Stomach (tissue), 8 donors: ENCODE measurements at regions not wholly inside any gene's neighbourhood (a gene's known extent, or its start where the extent isn't known, plus 50 kb on each side); places are given as distances from the start of the nearest gene placed in this dataset.
"Not testable (repeated sequence)": the region's sequence is repeated elsewhere in the genome, so short reads cannot be mapped to it uniquely, and the experiment has no call there.

Experiments
- DNase-seq, 2 donors: peaks; one replicate each; pipeline versions ENCODE4 v3.0.0 to v3.0.0-alpha.2; 2013 to 2019
- H3K27ac ChIP-seq, 5 donors: fragments of 200-600 bp in 4 of 5; sonication (generic) in 4 of 5; one replicate each; pipeline ENCODE4 v1.5.1; 2013 to 2019; ENCODE audit warnings: mild to moderate bottlenecking in 1 of 5, moderate library complexity in 1 of 5
- H3K27me3 ChIP-seq, 3 donors: fragments of 200-600 bp; sonication (generic); one replicate each; pipeline ENCODE4 v1.5.1; 2017 to 2019; ENCODE audit warnings: mixed run types in 1 of 3
- H3K36me3 ChIP-seq, 4 donors: fragments of 200-600 bp; sonication (generic); 1 replicate in 3 of 4; 2 replicates in 1 of 4; pipeline ENCODE4 v1.5.1; 2016 to 2019
- H3K4me1 ChIP-seq, 4 donors: fragments of 200-600 bp; sonication (generic); one replicate each; pipeline ENCODE4 v1.5.1; 2016 to 2019
- H3K4me3 ChIP-seq, 4 donors: fragments of 200-600 bp; sonication (generic) in 3 of 4; one replicate each; pipeline ENCODE4 v1.5.1; 2016 to 2019; ENCODE audit warnings: mild to moderate bottlenecking in 1 of 4
- H3K9me3 ChIP-seq, 4 donors: fragments of 200-600 bp; sonication (generic); one replicate each; pipeline ENCODE4 v1.5.1; 2016 to 2019
- EP300 ChIP-seq: sonication (generic); formaldehyde crosslinking; IDR thresholded peaks from one replicate; pipeline ENCODE4 v1.6.1; 2017; ENCODE audit warnings: antibody characterized with exemption
- POLR2A ChIP-seq, 4 donors: fragments of 450-650 bp; IDR thresholded peaks; one replicate each; pipeline ENCODE4 v1.6.1; 2016; ENCODE audit warnings: antibody characterized with exemption in 4 of 4, control low read depth in 2 of 4, mild to moderate bottlenecking in 1 of 4, moderate library complexity in 1 of 4
- POLR2AphosphoS5 ChIP-seq, 3 donors: sonication (generic); formaldehyde crosslinking; IDR thresholded peaks; one replicate each; pipeline ENCODE4 v1.6.1; 2016; ENCODE audit warnings: antibody characterized with exemption in 3 of 3
- WGBS, 5 donors: extraction: QIAGEN DNeasy Blood & Tissue Kit in 3 of 5; methylation state at CpG; one replicate each; pipeline versions ENCODE4 v1.1.5 to v1.1.7; 2013 to 2018; 5-methylcytosine and 5-hydroxymethylcytosine counted together
- intact Hi-C: fragments of 100-400 bp; cut with DNase I; formaldehyde crosslinking; loops from one replicate; pipeline ENCODE4 v1.15.1; 2023; ENCODE audit warnings: low total_unique reads
- small RNA-seq, 4 donors: library from RNA; depleted of rRNA; stranded (forward); fragments of <200 nt; gene quantifications; one replicate each; pipeline ENCODE3, GENCODE V24; 2016
- TF ChIP-seq, protein P1 (sequence below), 7 experiments: fragments of 450-650 bp in 4 of 7; fragments of 200-600 bp in 3 of 7; sonication (generic) in 3 of 7; IDR thresholded peaks; one replicate each; pipeline ENCODE4 v1.5.1; 2016 to 2019; ENCODE audit warnings: antibody characterized with exemption in 7 of 7, control low read depth in 2 of 7, mild to moderate bottlenecking in 1 of 7
- donor health status: healthy with polysubstance abuse.
- donor health status: Bipolar disorder and iron deficiency.
- donor health status: healthy.

DNA sequence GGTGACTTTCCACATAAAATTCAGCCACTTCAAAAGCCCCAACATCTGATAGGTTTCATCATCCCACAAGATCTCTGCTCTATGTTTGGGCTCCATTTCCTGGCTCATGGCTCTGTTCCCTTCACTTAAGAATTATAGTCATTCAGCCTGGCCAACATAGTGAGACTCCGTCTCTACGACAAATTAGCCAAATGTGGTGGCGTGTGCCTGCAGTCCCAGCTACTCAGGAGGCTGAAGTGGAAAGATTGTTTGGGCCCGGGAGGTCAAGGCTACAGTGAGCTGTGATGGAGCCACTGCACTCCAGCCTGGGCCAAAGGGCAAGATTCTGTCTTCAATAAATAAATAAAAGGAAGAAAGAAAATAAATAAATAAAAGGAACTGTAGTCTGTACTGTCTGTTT is 57.9 kb upstream of the CTSV start:
- no peak for DNase-seq
- intact Hi-C loops = no loop called here
- no peaks in the 10 kb centered on the region for H3K36me3 ChIP-seq
- WGBS, 5 donors = 88 to 96% (median 95%) methylated on average over 4 of the region's 4 CpGs
- H3K4me1 ChIP-seq = no peaks in the 10 kb centered on the region
- no peak overlapping the region for H3K27ac ChIP-seq
- TF ChIP-seq POLR2A (IDR thresholded peaks at IDR 0.05) (no peak), EP300 (no peak), POLR2AphosphoS5 (IDR thresholded peaks at IDR 0.05) (no peak)
- TF ChIP-seq, protein P1, sequence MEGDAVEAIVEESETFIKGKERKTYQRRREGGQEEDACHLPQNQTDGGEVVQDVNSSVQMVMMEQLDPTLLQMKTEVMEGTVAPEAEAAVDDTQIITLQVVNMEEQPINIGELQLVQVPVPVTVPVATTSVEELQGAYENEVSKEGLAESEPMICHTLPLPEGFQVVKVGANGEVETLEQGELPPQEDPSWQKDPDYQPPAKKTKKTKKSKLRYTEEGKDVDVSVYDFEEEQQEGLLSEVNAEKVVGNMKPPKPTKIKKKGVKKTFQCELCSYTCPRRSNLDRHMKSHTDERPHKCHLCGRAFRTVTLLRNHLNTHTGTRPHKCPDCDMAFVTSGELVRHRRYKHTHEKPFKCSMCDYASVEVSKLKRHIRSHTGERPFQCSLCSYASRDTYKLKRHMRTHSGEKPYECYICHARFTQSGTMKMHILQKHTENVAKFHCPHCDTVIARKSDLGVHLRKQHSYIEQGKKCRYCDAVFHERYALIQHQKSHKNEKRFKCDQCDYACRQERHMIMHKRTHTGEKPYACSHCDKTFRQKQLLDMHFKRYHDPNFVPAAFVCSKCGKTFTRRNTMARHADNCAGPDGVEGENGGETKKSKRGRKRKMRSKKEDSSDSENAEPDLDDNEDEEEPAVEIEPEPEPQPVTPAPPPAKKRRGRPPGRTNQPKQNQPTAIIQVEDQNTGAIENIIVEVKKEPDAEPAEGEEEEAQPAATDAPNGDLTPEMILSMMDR (IDR thresholded peaks at IDR 0.05) = no peak
- no peaks in the 10 kb centered on the region for H3K9me3 ChIP-seq
- H3K4me3 ChIP-seq = no peak overlapping the region
- H3K27me3 ChIP-seq = no peaks in the 10 kb centered on the region

DNA sequence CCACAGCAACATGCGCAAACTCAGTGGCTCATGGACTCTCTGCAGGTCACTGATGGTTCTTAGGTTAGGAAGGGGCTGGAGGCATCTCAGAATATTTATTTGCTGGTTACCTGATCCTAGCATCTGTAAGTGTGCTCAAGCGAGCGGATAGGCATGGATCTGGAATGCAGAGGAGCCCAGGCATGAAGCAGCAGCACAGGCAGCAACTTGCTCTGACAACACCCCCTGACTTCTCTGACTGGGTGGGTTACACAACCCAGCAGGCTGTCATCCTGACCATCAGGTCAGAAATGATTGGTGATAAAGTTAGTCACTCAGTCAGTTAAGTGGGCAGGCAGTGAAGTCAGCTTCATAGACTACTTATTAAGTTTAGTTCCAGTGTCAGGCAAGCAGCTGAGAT is 50.4 kb upstream of the CTSV start:
- H3K27ac ChIP-seq, H3K4me1 ChIP-seq, DNase-seq, H3K4me3 ChIP-seq, H3K36me3 ChIP-seq, H3K9me3 ChIP-seq, intact Hi-C loops: not testable (repeated sequence)
- WGBS, 5 donors = 65 to 83% (median 80%) methylated on average over 3 of the region's 3 CpGs
- H3K27me3 ChIP-seq = peaks cover 0 to 17% (median 0%) of the 10 kb centered on the region in 3 donors

Small RNA genes in the stretch of these regions (small RNA-seq; reads per million reads assigned to genes)
- 0 reads per million in 4 donors for gene RNU6-798P
